HG03354 (cell line): ENCODE measurements at regions not wholly inside any gene's neighbourhood (a gene's known extent, or its start where the extent isn't known, plus 50 kb on each side); places are given as distances from the start of the nearest gene placed in this dataset.

Experiments
- ATAC-seq: cut with Tn5 transposase; IDR thresholded peaks from one replicate; pipeline ENCODE4 v1.9.1; 2021; ENCODE audit warnings: mild to moderate bottlenecking; ENCODE audit not compliant: unreplicated experiment, poor library complexity, severe bottlenecking

GRCh38 chr3:22496641-22497040 lies 706.5 kb upstream of the UBE2E2 start:
- ATAC-seq = no peak

- ATAC-seq = no peak
These were observed 696.3 kb upstream of the UBE2E2 start for GRCh38 chr3:22506871-22507270.

DNA sequence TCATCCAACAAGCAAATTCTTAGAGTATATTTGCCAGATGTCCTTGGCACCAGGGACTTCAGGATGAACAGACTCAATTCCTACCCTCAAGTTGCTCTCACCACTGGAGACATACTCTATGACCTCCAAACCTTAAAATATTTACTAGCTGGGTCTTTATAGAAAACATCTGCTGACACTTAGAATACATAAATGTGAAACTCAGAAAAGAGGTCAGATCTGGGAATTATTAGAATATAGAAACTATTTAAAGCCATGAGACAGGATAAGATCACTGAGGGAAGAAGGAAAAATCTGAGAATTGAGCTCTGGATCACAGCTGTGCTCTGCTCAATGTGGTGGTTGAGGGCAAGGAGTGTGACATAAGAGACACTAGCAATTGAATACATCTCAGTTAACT lies 695.4 kb upstream of the UBE2E2 start:
- ATAC-seq = no peak

- no peak for ATAC-seq
These were observed 679.2 kb upstream of the UBE2E2 start for GRCh38 chr3:22523925-22524324.

- no peak for ATAC-seq
These were observed 676.8 kb upstream of the UBE2E2 start for GRCh38 chr3:22526266-22526837.

- ATAC-seq = no peak
These were observed 666.6 kb upstream of the UBE2E2 start for GRCh38 chr3:22536541-22536940.

DNA sequence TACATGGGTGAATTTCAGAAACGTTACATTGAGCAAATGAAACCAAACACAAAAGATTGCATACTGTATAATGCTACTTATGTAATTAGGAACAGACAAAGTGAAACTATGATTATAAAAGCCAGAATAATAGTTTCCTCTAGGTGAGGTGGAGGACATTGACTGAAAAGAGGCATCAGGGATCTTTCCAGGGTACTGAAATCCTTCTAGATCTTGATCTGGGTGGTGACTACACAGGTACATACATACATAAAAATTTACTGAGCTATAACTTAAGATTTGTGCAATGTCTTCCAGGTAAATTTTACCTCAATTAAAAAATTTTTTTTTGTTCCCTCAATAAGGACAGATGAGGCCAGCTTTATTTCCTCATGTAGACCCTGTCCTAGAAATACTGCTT lies 665.6 kb upstream of the UBE2E2 start:
- no peak for ATAC-seq

DNA sequence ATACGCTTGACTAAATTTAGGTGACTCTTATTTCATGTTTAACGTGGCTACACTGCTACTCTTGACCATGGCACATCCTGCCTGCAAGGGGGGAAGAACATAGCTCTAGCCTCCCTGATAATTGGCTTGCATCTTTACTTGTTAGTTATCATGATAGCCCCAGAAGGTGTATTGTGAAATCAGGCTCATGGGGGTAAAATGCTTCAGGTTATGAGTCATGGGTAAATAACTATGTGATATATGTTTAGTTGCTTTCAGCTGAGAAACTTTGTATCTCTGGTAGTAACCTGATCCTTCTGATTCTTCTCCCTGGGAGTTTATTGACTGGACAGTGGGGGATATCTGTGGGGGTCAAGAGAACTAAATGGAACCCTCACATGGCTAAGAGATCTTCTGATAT lies 660.8 kb upstream of the UBE2E2 start:
- ATAC-seq = no peak

DNA sequence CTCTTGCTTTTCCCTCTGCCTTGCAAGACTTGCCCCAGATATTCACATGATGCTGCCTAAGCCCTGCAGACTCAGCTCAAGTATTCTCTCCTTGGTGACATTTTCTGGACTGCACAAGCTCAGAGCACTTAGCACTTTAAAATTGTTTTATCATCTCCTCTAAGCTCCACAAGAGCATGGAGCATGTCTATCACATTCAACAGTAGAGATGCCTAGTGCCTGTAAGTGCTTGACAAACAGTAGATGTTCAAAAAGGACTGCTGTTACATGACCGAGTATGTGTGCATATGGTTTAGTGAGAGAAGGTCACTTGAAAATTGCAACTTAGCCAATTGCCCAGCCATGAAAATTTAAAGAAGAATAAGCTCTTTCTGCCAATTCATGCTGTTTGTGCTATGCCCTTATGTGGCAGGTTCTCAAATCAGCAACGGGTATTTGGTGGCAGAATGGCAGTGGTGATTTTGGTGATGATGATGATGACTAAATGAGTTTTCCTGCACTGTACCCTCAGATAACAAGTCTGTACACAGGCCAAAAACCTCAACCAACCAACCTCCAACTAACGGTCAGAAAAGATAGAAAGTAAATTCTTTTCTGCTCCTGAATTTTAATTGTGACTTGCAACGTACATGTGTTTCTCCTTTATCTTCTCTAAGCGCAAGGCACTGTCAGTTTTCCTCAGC lies 647.2 kb upstream of the UBE2E2 start:
- ATAC-seq = no peak

DNA sequence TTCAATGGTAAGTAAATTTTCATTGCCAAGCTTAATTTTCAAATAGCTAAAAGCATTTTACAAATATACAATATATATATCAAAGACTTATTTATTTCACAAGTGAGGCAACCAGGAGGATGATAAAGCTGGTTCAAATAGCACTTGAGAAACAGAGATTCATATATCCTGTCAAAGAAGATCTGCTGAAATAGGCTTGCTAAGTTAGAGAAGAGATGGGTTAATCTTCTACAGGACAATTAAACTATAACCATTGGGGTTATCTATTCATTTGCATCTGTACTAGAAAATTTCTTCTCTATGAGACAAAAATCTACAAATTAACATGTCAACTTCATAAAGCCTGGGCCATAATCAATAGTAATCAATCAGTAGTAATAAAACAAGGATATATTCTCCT lies 637.7 kb upstream of the UBE2E2 start:
- peak; percentile 62 for ATAC-seq

- ATAC-seq = no peak
These were observed 634.8 kb upstream of the UBE2E2 start for GRCh38 chr3:22568285-22568684.

- ATAC-seq = no peak
These were observed 633.6 kb upstream of the UBE2E2 start for GRCh38 chr3:22569570-22569969.

DNA sequence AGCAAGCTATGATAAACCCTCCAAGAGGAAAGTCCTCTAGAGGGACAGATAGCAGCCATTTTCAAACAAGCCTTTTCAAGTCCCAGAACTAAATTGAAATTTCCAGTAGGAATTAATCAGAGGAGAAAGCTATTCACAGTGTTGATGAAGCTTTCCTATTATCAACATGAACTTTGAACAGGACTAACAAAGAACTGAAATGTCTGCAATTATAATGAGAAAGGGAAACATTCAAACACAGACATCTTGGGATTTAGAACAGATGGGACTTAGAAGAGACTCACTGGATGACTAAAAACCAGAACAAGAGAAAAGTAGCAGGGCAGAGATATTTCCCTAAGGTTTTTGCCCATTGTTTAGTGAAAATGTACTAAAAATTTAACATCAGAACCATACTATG lies 622.1 kb upstream of the UBE2E2 start:
- no peak for ATAC-seq

- no peak for ATAC-seq
These were observed 620.9 kb upstream of the UBE2E2 start for GRCh38 chr3:22582266-22582665.

GRCh38 chr3:22585504-22585903 lies 617.6 kb upstream of the UBE2E2 start:
- no peak for ATAC-seq

DNA sequence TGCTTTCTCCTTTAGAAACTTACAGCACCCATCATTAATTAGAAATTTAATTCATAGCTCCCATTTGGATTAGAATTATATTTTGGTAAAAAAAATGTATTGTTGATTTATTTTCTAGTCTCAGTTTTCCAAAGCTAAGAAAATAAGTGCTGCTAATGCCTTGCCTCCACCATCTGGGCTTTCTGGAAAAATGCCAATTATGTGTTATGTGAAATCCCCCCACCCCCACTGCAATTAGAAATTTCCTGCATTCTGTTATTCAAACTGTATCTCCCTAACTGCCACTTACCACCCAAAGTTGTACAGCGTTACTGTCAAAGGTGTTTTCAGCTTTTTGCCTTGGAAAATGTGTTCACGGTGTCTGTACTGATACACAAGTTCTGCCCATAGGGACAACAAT lies 617.2 kb upstream of the UBE2E2 start:
- ATAC-seq = no peak

DNA sequence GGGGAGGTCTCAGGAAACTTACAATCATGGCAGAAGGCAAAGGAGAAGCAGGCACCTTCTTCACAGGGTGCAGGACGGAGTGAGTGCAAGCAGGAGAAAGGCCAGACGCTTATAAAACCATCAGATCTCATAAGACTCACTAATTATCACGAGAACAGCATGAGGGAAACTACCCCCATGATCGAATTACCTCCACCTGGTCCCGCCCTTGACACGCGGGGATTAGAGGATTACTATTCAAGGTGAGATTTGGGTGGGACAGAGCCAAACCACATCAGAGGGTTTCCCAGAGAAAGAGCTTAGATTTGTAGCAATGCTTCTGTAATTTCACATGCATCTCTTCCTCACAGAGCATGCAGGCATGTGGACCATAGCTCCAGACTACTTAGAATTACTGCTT lies 615.7 kb upstream of the UBE2E2 start:
- ATAC-seq = no peak

- no peak for ATAC-seq
These were observed 609.5 kb upstream of the UBE2E2 start for GRCh38 chr3:22593638-22594037.

DNA sequence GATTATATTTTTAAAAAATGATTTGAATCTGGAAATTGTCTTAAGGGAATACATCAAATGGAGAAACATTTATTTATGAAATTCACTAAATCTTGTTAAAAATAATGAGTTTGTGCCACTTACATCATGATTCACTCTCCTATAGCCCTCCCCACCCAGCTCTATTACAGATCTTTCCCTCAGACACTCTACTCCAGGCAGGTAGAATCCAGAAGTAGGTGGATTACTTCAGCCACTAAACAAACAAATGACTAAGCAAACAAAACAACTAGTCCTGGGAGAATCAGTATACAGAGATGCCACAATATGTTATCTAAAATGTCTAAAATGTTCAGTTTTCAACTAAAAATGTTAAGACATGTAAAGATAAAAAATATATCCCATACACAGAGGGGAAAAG lies 608.1 kb upstream of the UBE2E2 start:
- no peak for ATAC-seq

- ATAC-seq = no peak
These were observed 596.7 kb upstream of the UBE2E2 start for GRCh38 chr3:22606461-22606860.

- ATAC-seq = peak; percentile 39
These were observed 596.2 kb upstream of the UBE2E2 start for GRCh38 chr3:22606938-22607337.

DNA sequence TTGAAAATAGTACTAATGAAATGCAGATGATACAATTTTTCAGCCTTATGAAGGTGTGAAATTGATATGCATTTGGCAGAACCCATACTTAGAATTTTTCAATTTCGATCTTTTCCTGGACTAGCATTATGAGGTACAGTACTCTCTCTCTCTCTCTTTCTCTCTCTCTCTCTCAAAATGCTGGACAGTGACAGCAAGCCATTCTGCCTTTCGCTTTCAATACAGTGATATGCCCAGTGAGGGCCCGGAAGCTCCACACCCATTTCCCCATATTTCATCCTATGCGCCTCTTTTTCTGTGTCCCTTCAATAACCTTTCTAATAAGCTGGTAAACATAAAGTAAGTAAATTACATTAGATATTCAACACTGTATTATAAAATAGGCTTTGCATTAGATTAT lies 595.0 kb upstream of the UBE2E2 start:
- ATAC-seq = no peak
